HG03139 (cell line): ENCODE measurements at regions not wholly inside any gene's neighbourhood (a gene's known extent, or its start where the extent isn't known, plus 50 kb on each side); places are given as distances from the start of the nearest gene placed in this dataset.
"Not testable (repeated sequence)": the region's sequence is repeated elsewhere in the genome, so short reads cannot be mapped to it uniquely, and the experiment has no call there.

Experiments used
- ATAC-seq: cut with Tn5 transposase; IDR thresholded peaks from one replicate; pipeline ENCODE4 v1.9.1; 2021; ENCODE audit not compliant: unreplicated experiment

- no peak for ATAC-seq
Measured at GRCh38 chr7:81439591-81439990, 330.3 kb downstream of the HGF start.

GRCh38 chr7:81437160-81437559 is 332.7 kb downstream of the HGF start:
- ATAC-seq = not testable (repeated sequence)

GRCh38 chr7:81433692-81434331 is 336.0 kb downstream of the HGF start:
- no peak for ATAC-seq

GRCh38 chr7:81433206-81433605 is 336.6 kb downstream of the HGF start:
- ATAC-seq = no peak

- no peak for ATAC-seq
Measured at GRCh38 chr7:81430761-81431160, 339.1 kb downstream of the HGF start.

GRCh38 chr7:81430150-81430549 is 339.7 kb downstream of the HGF start:
- no peak for ATAC-seq

- no peak for ATAC-seq
Measured at GRCh38 chr7:81427461-81427860, 342.4 kb downstream of the HGF start.

GRCh38 chr7:81420526-81421226 is 349.2 kb downstream of the HGF start:
- ATAC-seq = no peak

GRCh38 chr7:81419731-81420130 is 350.1 kb downstream of the HGF start:
- no peak for ATAC-seq

GRCh38 chr7:81416659-81417058 is 353.2 kb downstream of the HGF start:
- ATAC-seq = no peak

- no peak for ATAC-seq
Measured at GRCh38 chr7:81415181-81415580, 354.7 kb downstream of the HGF start.

- ATAC-seq = no peak
Measured at GRCh38 chr7:81414411-81414810, 355.4 kb downstream of the HGF start.

- no peak for ATAC-seq
Measured at GRCh38 chr7:81410471-81411117, 359.3 kb downstream of the HGF start.

- no peak for ATAC-seq
Measured at GRCh38 chr7:81408728-81409127, 361.1 kb downstream of the HGF start.

- ATAC-seq = no peak
Measured at GRCh38 chr7:81407094-81407493, 362.8 kb downstream of the HGF start.

- no peak for ATAC-seq
Measured at GRCh38 chr7:81404669-81405068, 365.2 kb downstream of the HGF start.

GRCh38 chr7:81402227-81402626 is 367.6 kb downstream of the HGF start:
- ATAC-seq = no peak

- no peak for ATAC-seq
Measured at GRCh38 chr7:81399471-81399870, 370.4 kb downstream of the HGF start.

GRCh38 chr7:81394029-81394428 is 375.8 kb downstream of the HGF start:
- ATAC-seq = no peak

GRCh38 chr7:81393018-81393417 is 376.8 kb downstream of the HGF start:
- no peak for ATAC-seq

- ATAC-seq = no peak
Measured at GRCh38 chr7:81385370-81385769, 384.5 kb downstream of the HGF start.

GRCh38 chr7:81383846-81384245 is 386.0 kb downstream of the HGF start:
- ATAC-seq = no peak
